ENCODE measurements at regions not wholly inside any gene's neighbourhood (a gene's known extent, or its start where the extent isn't known, plus 50 kb on each side); places are given as distances from the start of the nearest gene placed in this dataset.

GRCh38 chr7:8963722-8964121 lies 530.3 kb downstream of the NXPH1 start:
- 70 to 88% methylated on average over 2 of the region's 2 CpGs for WGBS, 2 donors (ENCODE audit: low coverage in 1 of 2)
- Histone ChIP-seq H3K4me1 (no peaks in the 10 kb centered on the region), H3K4me3 (no peak overlapping the region), H3K27me3 (no peaks in the 10 kb centered on the region), H3K27ac (no peak overlapping the region), H3K36me3 (no peaks in the 10 kb centered on the region), H3K9me3 (no peaks in the 10 kb centered on the region)
- TF ChIP-seq EP300 (IDR thresholded peaks at IDR 0.05), result no peak
- TF ChIP-seq POLR2AphosphoS5 (IDR thresholded peaks at IDR 0.05), result no peak
- TF ChIP-seq POLR2A (IDR thresholded peaks at IDR 0.05), result no peak
- no peak for TF ChIP-seq CTCF (IDR thresholded peaks at IDR 0.05)
- ATAC-seq, result no peak

DNA sequence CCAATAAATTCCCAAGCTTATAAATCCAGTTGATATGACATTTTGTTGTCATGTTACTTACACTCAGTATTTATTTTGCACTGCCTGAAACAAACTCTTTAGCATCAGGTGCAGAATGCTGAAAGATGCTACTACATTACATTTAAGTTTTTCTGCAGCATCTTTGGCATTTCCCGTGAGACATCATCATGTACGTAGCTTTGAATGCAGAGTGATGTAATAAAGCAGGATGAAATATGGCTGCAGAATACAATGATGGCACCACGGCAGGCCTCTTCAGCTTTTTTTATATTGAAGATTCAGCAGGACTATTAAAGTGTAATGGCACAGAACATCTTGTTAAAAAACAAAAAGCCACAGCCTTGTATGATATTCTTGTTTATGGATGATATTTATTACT lies 531.8 kb downstream of the NXPH1 start:
- ATAC-seq, result no peak
- Histone ChIP-seq H3K4me1 (no peaks in the 10 kb centered on the region), H3K9me3 (no peaks in the 10 kb centered on the region), H3K4me3 (no peak overlapping the region), H3K36me3 (no peaks in the 10 kb centered on the region), H3K27me3 (no peaks in the 10 kb centered on the region), H3K27ac (no peak overlapping the region)
- WGBS, 2 donors (ENCODE audit: low coverage in 1 of 2), result 70 to 81% methylated on average over 3 of the region's 3 CpGs
- TF ChIP-seq CTCF (IDR thresholded peaks at IDR 0.05) (no peak), POLR2AphosphoS5 (IDR thresholded peaks at IDR 0.05) (no peak), EP300 (IDR thresholded peaks at IDR 0.05) (no peak), POLR2A (IDR thresholded peaks at IDR 0.05) (no peak)

DNA sequence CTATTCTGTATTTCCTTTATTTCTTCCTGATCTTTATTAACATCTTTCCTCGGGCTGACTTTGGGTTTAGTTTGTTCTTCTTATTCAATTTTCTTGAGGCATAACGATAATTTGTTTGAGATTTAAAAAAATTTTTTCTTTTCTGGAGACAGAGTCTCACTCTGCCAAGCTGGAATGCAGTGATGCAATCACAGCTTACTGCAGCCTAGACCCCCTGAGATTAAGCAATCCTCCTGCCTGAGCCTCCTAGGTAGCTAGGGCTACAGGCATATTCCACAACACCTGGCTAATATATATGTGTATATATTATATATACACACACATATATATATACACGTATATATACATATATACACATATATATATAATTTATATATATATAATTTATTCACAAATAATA lies 540.2 kb downstream of the NXPH1 start:
- TF ChIP-seq CTCF (IDR thresholded peaks at IDR 0.05) (no peak), EP300 (IDR thresholded peaks at IDR 0.05) (no peak), POLR2A (IDR thresholded peaks at IDR 0.05) (no peak), POLR2AphosphoS5 (IDR thresholded peaks at IDR 0.05) (no peak)
- no peaks in the 10 kb centered on the region for H3K36me3 ChIP-seq
- no peaks in the 10 kb centered on the region for H3K4me1 ChIP-seq
- no peaks in the 10 kb centered on the region for H3K27me3 ChIP-seq
- no peak for ATAC-seq
- no peak overlapping the region for H3K27ac ChIP-seq
- 51 to 58% methylated on average over 3 of the region's 3 CpGs for WGBS, 2 donors (ENCODE audit: low coverage in 1 of 2)
- no peak overlapping the region for H3K4me3 ChIP-seq
- no peaks in the 10 kb centered on the region for H3K9me3 ChIP-seq

DNA sequence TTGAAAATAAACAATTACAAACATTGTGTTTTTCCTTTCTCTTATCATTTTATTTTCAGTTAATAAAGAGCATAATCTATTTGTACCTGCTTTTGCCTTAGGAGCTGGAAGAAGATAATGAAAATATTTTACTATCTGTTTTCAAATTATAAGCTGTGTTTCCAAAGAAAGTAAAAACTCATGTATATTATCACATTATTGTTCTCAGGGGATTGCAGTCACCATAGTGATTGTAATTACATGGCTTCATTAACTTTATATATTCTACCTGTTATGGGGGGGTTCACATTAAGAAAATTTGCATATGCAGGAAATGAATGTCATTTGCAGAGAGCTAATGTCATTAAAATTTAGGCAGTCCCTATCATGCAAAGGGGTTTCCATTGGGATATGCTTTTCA lies 542.3 kb downstream of the NXPH1 start:
- no peak for ATAC-seq
- TF ChIP-seq EP300 (IDR thresholded peaks at IDR 0.05) (no peak), POLR2AphosphoS5 (IDR thresholded peaks at IDR 0.05) (no peak), CTCF (IDR thresholded peaks at IDR 0.05) (no peak), POLR2A (IDR thresholded peaks at IDR 0.05) (no peak)
- no peaks in the 10 kb centered on the region for H3K9me3 ChIP-seq

GRCh38 chr7:8982338-8982992 lies 549.1 kb downstream of the NXPH1 start:
- TF ChIP-seq EP300 (IDR thresholded peaks at IDR 0.05) (no peak), POLR2AphosphoS5 (IDR thresholded peaks at IDR 0.05) (no peak), CTCF (IDR thresholded peaks at IDR 0.05) (no peak), POLR2A (IDR thresholded peaks at IDR 0.05) (no peak)
- no peak for ATAC-seq
- H3K36me3 ChIP-seq, result no peaks in the 10 kb centered on the region
- H3K27ac ChIP-seq, result no peak overlapping the region
- H3K9me3 ChIP-seq, result no peaks in the 10 kb centered on the region
- no peak overlapping the region for H3K4me3 ChIP-seq
- H3K4me1 ChIP-seq, result no peaks in the 10 kb centered on the region
- 60 to 100% methylated on average over 1 to 2 of the region's 2 CpGs for WGBS, 2 donors (ENCODE audit: low coverage in 1 of 2)
- H3K27me3 ChIP-seq, result no peaks in the 10 kb centered on the region

More for the DNA sequence above, 542.3 kb downstream of the NXPH1 start:
- no peaks in the 10 kb centered on the region for H3K4me1 ChIP-seq
- no peak overlapping the region for H3K27ac ChIP-seq
- H3K36me3 ChIP-seq, result no peaks in the 10 kb centered on the region
- no peak overlapping the region for H3K4me3 ChIP-seq
- no peaks in the 10 kb centered on the region for H3K27me3 ChIP-seq
